HG02798 (cell line): ENCODE measurements at regions not wholly inside any gene's neighbourhood (a gene's known extent, or its start where the extent isn't known, plus 50 kb on each side); places are given as distances from the start of the nearest gene placed in this dataset.
"Not testable (repeated sequence)": the region's sequence is repeated elsewhere in the genome, so short reads cannot be mapped to it uniquely, and the experiment has no call there.

ENCODE experiments used
- ATAC-seq: cut with Tn5 transposase; IDR thresholded peaks from one replicate; pipeline ENCODE4 v1.9.1; 2021; ENCODE audit warnings: mild to moderate bottlenecking; ENCODE audit not compliant: unreplicated experiment, poor library complexity

GRCh38 chr14:105765893-105766614, 239.7 kb downstream of the TMEM121 start:
- no peak for ATAC-seq

- no peak for ATAC-seq
Measured at GRCh38 chr14:105767315-105767714, 240.9 kb downstream of the TMEM121 start.

- ATAC-seq, result not testable (repeated sequence)
Measured at GRCh38 chr14:105768039-105768438, 241.7 kb downstream of the TMEM121 start.

GRCh38 chr14:105769061-105769730, 242.8 kb downstream of the TMEM121 start:
- ATAC-seq, result not testable (repeated sequence)

GRCh38 chr14:105770619-105771216, 244.3 kb downstream of the TMEM121 start:
- ATAC-seq, result not testable (repeated sequence)

GRCh38 chr14:105771261-105772226, 245.2 kb downstream of the TMEM121 start:
- ATAC-seq, result not testable (repeated sequence)

- ATAC-seq, result not testable (repeated sequence)
Measured at GRCh38 chr14:105772710-105773250, 246.4 kb downstream of the TMEM121 start.

GRCh38 chr14:105773584-105773983, 247.2 kb downstream of the TMEM121 start:
- no peak for ATAC-seq

GRCh38 chr14:105774001-105774400, 247.6 kb downstream of the TMEM121 start:
- no peak for ATAC-seq

- ATAC-seq, result not testable (repeated sequence)
Measured at GRCh38 chr14:105774585-105775348, 248.4 kb downstream of the TMEM121 start.

GRCh38 chr14:105775349-105775923, 249.1 kb downstream of the TMEM121 start:
- ATAC-seq, result not testable (repeated sequence)

- ATAC-seq, result not testable (repeated sequence)
Measured at GRCh38 chr14:105776112-105776511, 249.7 kb downstream of the TMEM121 start.

- ATAC-seq, result no peak
Measured at GRCh38 chr14:105776924-105777323, 250.5 kb downstream of the TMEM121 start.

GRCh38 chr14:105783707-105784106, 257.3 kb downstream of the TMEM121 start:
- no peak for ATAC-seq

GRCh38 chr14:105793836-105794235, 267.5 kb downstream of the TMEM121 start:
- no peak for ATAC-seq

- ATAC-seq, result no peak
Measured at GRCh38 chr14:105797546-105797945, 271.2 kb downstream of the TMEM121 start.

GRCh38 chr14:105805701-105806100, 279.3 kb downstream of the TMEM121 start:
- ATAC-seq, result no peak

- ATAC-seq, result no peak
Measured at GRCh38 chr14:105806568-105806967, 280.2 kb downstream of the TMEM121 start.
